Cerebellar cortex (tissue), 1 donor: ENCODE measurements at regions not wholly inside any gene's neighbourhood (a gene's known extent, or its start where the extent isn't known, plus 50 kb on each side); places are given as distances from the start of the nearest gene placed in this dataset.

Experiments used
- DNase-seq: peaks from one replicate; pipeline ENCODE4 v3.0.0-alpha.2; 2015; ENCODE audit warnings: low spot score

DNA sequence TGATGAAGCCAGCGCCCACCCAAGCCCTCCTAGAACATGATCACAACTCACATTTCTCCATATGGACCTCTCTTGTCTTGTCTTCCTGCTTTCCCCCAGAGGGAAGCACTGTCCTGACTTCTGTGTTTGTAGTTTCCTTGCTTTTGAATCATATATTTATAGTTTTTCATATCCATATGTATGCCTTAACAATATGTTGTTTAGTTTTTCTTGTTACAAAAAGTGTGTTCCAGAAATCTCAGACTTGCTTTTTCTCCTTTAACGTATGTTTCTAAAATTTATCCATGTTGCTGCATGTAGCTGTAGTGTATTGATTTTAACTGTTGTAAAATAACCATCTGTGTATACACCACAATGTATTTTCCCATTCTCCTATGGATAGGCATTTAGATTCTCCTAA is 182.0 kb upstream of the SMIM23 start:
- no peak for DNase-seq

GRCh38 chr5:171604195-171604594 is 181.4 kb upstream of the SMIM23 start:
- DNase-seq: no peak

- no peak for DNase-seq
These were observed 179.1 kb upstream of the SMIM23 start for GRCh38 chr5:171606414-171607024.

DNA sequence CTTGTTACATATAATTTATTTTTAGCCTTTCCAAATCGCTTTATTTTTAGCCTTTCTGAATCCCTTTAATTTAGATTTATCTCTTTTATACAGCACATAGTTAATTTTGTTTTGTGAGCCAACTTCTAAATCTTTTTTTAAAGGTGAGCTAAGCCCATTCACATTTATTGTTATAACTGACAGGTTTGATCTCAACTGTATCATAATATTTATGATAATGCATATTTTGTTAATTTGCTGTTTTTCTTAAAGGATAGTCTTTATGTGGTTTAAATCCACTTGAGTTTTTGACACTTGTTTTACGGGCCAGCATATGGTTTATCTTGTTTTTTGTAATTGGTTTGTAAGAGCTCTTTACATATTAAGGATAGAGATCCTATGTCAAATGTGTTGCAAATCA is 177.8 kb upstream of the SMIM23 start:
- no peak for DNase-seq

DNA sequence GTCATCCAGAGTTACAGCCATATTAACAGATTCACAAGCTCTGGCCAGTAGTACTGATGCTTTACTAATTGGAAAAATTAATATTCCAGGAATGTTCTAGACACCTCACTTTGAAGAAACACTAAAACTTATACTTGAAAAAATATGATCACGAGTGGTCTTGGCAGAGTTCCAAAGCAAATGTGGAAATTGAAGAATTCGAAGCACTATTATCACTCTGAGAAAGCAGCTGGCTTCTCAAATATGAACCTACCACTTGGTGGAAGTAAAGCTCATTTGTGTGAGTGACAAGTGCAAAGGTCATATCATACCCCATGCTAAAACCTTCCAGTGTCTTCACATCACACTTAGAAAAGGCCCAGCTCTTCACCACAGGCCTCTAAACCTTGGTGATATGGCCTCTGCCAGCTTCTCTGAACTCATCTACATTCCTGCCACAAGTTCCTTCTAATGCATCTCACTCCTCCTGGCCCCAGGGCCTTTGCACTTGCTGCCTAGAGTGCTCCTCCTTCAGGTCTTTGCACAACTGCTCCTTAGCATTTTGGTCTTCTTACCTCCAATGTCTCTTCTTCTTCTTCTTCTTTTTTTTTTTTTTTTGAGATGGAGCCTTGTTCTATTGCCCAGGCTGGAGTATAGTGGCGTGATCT is 175.7 kb upstream of the SMIM23 start:
- DNase-seq: no peak

GRCh38 chr5:171610686-171611085 is 174.9 kb upstream of the SMIM23 start:
- no peak for DNase-seq

DNA sequence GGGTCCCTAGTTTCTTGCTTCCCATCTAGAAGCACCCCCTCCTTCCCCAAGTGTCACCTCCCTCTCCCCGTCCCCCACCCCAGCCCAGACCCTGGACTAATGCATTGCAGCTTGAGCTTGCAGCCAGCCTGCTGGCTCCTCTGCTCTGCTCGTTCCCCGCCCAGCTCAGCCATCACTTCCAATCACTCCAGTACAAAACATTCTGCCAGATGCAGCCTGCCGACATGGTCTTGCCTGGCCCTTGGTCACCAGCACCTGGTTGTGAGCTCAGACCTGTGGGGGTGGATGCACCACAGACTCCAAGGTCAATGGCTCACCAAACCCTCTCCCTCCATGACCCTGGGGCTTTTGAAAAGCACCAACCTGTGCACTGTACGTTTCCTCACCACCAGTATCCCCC is 172.9 kb upstream of the SMIM23 start:
- DNase-seq: no peak

- no peak for DNase-seq
These were observed 171.1 kb upstream of the SMIM23 start for GRCh38 chr5:171614511-171614910.

GRCh38 chr5:171614971-171615653 is 170.5 kb upstream of the SMIM23 start:
- DNase-seq: no peak

- DNase-seq: no peak
These were observed 169.6 kb upstream of the SMIM23 start for GRCh38 chr5:171615705-171616640.

DNA sequence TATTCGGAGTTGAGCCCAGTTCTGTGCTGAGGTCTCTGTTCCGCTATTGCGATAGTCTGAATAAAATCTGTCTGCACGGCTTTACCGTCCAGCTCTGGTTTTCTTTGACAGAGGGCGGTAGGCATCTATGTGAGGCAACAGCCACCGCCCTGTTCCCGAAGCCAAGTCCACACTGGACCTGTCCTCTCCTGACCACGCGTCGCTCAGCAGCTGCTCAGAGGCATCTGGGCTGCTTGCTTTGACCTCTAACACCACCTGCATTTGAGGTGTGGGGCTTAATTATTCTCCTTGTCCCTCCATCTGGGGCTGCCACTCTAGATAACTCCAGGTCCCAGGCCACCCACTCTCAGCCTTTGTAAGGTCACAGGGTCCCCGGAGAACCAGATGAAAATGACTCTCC is 168.4 kb upstream of the SMIM23 start:
- DNase-seq: no peak

DNA sequence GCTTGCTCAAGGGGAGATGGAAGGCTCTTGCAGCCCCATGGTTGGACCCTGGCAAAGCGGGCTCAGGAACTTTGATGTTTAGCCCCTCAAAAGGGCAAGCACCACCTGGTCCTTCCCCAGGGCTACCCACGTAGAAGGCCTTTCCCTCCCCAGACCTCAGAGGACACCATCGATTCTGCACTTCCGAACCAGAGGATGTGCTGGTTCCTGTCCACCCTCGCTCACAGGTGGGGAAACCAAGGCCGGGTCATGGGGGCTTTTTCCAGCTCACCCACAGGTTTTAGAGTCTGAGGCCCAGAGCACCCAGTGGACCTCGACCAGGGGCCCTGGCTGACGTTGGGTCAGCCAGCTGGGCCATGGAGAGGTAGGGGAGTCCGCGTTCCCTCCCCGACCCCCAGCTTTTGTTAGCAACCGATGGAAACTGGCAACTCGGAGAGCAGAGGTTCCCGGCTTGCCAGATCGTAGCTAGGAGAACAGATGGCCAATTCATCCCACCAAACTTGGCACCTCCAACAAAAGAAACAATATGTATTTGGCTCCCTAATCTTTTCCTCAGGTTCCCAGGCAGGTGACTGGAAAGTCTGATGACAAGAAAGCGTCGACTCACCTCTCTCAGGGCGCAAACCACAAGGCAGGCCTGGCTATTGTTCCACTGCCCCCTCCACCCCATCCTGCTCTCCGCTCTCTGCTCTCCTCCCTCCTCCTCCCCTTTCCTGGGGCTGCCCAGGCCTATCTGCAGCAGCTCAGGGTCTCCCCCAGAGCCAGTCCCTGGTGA is 167.6 kb upstream of the SMIM23 start:
- no peak for DNase-seq

DNA sequence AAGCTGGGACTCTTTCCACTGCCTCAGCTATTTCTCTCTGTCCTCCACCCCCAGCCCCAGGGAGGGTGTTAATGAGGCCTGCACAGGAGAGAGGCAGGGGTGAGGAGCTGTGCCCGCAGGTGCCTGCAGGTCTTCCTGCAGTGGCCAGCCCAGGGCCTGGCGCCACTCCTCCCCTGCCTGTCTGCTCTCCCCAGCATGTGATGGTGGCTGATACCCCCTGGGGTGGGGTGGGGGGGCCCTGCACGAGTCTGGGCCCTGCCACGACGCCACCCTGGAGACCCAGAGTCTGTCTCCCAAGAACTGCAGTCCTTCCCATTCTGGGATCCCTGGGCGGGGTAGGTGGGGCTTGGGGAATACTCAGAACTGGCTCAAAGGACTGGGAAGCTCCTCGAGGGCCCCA is 166.4 kb upstream of the SMIM23 start:
- DNase-seq: no peak

DNA sequence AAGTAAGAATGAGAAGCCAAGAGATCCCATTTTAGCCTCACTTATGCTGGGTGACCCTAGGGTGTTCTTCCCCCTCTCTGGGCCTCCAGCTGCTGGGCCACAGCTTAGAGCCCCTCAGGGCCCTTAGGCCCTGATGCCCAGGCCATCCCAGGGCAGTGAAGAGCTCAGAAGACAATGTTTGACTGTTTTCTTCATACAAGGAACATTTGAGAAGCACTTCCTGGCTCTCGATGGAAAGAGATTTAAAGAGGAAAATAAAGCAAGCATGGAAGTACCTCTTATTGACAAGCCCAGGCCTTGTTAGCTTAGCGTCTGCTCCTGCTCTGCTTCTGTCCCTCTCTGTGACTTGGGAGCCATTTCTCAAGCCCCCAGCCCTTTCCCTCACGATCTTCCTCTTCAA is 165.9 kb upstream of the SMIM23 start:
- no peak for DNase-seq

- peak; percentile 71 for DNase-seq
These were observed 163.6 kb upstream of the SMIM23 start for GRCh38 chr5:171622010-171622409.

DNA sequence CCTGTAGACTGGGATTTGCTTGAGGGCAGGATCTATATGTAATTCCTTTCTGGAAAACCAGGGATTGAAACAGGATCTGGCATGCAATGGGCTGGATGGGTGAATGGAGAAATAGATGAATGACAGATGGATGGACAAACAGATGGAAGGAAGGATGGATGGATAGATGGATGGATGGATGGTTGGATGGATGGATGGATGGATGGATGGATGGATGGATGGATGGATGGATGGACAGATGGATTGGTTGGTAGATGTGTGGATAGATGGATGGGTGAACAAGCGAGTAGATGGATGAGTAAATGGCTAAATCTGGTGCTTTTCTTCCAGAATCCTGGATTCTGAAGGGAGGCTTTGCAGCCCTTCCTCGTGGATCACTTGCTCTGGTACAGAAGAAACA is 162.5 kb upstream of the SMIM23 start:
- no peak for DNase-seq

DNA sequence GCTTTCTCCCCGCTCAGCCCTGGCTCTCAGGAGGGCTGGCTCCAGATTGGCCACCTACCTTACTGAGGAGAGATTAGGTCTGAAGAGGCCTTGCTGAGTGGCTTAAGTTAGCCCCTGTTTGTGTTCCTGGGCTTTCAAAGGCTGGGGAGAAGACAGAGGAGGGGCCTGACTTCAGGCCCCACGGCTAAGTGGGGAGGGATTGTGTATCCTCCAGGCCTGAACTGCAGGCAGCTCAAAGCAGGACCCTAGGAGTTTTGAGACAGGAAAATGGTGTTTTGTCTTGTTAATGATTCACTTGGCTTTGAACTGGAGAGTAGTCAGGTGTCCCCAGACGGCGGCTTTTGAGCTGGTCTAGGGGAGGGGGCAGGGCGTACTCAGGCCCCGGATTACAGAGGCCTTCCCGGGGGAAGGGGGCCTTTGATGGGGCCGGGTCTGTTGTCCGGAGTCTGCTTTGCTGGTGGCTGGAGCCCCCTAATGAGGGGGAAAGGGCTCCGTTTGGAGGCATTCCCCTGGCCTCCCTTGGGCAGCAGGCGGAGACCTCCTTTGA is 162.0 kb upstream of the SMIM23 start:
- no peak for DNase-seq

GRCh38 chr5:171624396-171624795 is 161.2 kb upstream of the SMIM23 start:
- no peak for DNase-seq

DNA sequence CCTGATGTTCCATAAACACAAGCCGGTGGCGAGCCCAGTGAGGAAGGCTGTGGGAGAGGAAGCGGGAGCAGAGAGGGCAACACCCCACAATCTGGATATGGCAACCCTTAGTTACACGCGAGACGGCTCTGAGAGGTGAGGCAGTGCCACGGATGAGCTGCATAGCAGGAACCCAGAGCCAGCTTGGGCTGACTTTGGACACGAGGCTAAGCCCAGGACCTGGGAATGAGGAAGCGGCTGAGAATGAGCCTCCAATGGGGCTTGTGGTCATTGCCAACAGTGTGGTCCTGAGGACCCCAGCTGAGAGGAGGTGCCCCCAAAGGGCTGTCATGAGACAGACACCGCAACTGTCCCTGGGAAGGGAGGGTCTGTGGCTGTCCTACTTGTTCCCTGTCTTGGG is 160.0 kb upstream of the SMIM23 start:
- DNase-seq: no peak

DNA sequence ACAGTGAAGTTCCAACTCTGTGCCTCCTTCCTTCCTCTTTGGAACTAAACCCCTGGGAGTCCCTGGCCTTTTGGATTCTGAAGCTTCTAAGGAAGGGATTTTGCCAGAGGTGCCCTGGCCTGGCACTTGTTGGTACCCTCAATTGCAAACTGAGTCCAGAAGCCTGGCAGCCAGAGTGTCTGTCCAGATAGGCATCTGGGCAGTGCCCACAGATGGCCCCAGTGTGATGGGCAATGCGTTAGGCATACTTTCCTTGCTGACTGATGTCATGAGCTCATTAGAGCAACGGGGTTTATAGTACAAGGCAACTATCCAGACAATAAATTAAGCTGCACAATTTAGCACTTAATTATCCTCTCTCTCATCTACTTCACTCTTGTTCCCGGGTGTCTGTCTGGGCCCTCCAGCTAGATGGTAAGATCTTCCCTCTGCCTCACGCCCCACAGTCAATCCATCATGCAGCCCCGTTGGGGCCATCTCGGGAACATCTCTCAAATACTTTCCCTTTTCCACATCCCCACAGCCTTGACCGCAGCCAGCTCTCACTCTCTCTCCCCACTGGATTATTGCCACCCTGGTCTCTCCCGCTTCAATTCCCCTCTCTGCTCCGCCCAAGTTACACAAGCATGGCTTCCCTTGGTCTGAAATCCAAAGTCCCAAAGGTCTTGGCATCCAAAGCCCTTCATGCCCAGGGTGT is 157.5 kb upstream of the SMIM23 start:
- no peak for DNase-seq

GRCh38 chr5:171628633-171628974 is 157.0 kb upstream of the SMIM23 start:
- no peak for DNase-seq
